Muscle layer of colon (tissue), 2 donors: ENCODE measurements at regions not wholly inside any gene's neighbourhood (a gene's known extent, or its start where the extent isn't known, plus 50 kb on each side); places are given as distances from the start of the nearest gene placed in this dataset.

Experiments used
- H3K27ac ChIP-seq: one replicate; pipeline ENCODE4 v1.7.0; 2013; ENCODE audit warnings: low read depth, mild to moderate bottlenecking, low read length, moderate library complexity
- H3K27me3 ChIP-seq, 2 donors: one replicate each; pipeline ENCODE4 v1.7.0; 2013; ENCODE audit warnings: low read length in 2 of 2, mild to moderate bottlenecking in 2 of 2; ENCODE audit not compliant: insufficient read depth in 2 of 2, control insufficient read depth in 1 of 2
- H3K36me3 ChIP-seq: one replicate; pipeline ENCODE4 v1.7.0; 2013; ENCODE audit warnings: mild to moderate bottlenecking, low read length; ENCODE audit not compliant: insufficient read depth
- H3K4me1 ChIP-seq: one replicate; pipeline ENCODE4 v1.7.0; 2013; ENCODE audit warnings: mild to moderate bottlenecking, low read length; ENCODE audit not compliant: insufficient read depth
- H3K4me3 ChIP-seq, 2 donors: one replicate each; pipeline ENCODE4 v1.7.0; 2013; ENCODE audit warnings: low read length in 2 of 2, low read depth in 1 of 2, mild to moderate bottlenecking in 1 of 2, moderate library complexity in 1 of 2
- H3K9ac ChIP-seq: one replicate; pipeline ENCODE4 v1.7.0; 2013; ENCODE audit warnings: low read length
- H3K9me3 ChIP-seq: one replicate; pipeline ENCODE4 v1.7.0; 2013; ENCODE audit warnings: mild to moderate bottlenecking, low read length
- donor health status: abdominal sarcoma.
- donor health status: Adenocarcinoma of cecum.

DNA sequence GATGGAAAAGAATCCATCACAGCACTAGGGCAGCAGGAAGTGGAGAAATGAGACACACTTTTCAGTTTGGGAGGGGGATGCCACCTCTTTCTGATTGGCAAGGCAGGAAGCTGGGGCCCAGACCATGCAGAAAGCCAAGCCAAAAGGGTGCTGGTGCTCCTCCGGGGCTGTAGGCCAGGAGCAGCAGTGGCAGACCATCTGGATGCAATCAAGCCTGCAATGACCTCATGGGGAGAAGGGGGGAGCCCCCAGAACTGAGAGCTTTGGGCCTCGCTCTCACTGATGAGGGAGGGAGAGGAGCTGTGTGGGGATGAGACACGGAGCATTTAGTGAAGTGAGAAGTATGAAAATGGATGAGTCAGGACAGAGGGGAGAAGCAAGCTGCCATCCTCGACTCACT, 141.3 kb upstream of the NALF2 start:
- Histone ChIP-seq H3K36me3 (no peaks in the 10 kb centered on the region), H3K27me3 (peaks cover 5 to 6% of the 10 kb centered on the region in 2 donors), H3K27ac (no peak overlapping the region), H3K9me3 (no peaks in the 10 kb centered on the region), H3K9ac (no peak overlapping the region), H3K4me1 (peaks cover 5% of the 10 kb centered on the region), H3K4me3 (no peak overlapping the region)

DNA sequence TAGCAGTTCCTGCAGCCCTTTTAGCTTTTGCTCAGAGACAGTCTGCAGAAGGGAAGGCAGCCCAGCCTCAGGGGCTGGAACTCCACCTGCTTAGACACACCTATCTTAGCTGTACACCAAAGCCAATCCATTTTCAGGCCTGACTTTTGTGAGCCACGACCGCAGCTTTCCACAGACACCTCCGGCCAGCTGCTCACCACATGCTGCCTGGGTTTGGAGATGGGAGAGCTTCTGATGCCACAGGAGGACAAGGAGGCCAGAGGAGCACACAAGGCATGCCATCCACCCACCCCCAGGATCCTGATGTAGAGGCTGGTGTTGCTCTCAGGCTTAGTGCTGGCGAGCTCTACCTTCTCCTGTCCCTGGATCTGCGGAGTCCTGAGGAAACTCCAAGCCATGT, 141.8 kb upstream of the NALF2 start:
- H3K9ac ChIP-seq: no peak overlapping the region
- no peaks in the 10 kb centered on the region for H3K9me3 ChIP-seq
- H3K36me3 ChIP-seq: no peaks in the 10 kb centered on the region
- peaks cover 5% of the 10 kb centered on the region for H3K4me1 ChIP-seq
- no peak overlapping the region for H3K4me3 ChIP-seq
- H3K27ac ChIP-seq: no peak overlapping the region
- peaks cover 6 to 10% of the 10 kb centered on the region in 2 donors for H3K27me3 ChIP-seq

DNA sequence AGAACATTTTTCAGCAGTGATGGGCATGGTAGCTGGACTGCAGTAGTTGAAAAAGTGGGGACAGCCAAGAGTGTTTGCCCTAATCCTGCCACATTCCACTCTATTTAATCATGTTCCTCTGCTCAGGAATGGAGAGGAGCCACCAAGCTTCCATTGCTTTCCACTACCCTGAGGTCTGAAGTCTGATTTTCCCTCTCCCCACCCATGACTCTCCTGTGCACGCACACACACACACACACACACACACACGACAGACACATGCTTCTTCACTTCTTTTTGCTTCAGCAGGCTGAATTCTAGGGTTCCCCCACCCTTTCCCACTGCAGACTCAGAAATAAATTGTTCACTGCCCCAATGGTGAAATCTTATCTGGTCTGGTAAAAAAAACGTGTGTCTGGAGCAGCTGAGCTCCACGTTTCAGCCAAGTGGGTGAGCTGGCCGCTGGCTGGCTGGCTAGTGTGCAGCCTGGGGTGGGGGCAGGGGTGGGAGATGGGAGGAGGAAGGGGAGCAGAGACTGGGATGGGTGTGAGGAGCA, 142.7 kb upstream of the NALF2 start:
- Histone ChIP-seq H3K36me3 (no peaks in the 10 kb centered on the region), H3K27ac (no peak overlapping the region), H3K4me1 (peaks cover 5% of the 10 kb centered on the region), H3K9ac (no peak overlapping the region), H3K9me3 (no peaks in the 10 kb centered on the region), H3K4me3 (no peak overlapping the region), H3K27me3 (peaks cover 6 to 13% of the 10 kb centered on the region in 2 donors)

DNA sequence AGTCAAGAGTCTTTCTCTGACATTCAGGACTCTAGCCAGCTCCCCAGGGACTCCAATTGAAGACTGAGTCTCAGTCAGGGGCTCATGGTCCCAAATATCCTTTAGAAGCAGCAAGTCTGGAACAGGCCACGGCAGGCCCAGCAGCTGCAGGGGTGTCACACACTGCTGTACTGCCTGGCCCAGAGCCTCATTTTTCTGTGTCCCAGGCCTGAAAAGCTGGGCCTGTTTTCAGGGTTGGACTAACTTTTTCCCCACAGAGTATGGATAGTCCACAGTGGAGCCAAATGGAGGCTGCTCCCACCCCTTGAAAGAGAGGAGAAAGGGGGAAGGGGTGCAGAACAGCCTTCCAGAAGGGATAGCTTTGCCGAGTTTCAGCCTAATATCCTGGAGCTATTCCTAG, 146.8 kb upstream of the NALF2 start:
- Histone ChIP-seq H3K27ac (no peak overlapping the region), H3K9me3 (no peaks in the 10 kb centered on the region), H3K9ac (no peak overlapping the region)

DNA sequence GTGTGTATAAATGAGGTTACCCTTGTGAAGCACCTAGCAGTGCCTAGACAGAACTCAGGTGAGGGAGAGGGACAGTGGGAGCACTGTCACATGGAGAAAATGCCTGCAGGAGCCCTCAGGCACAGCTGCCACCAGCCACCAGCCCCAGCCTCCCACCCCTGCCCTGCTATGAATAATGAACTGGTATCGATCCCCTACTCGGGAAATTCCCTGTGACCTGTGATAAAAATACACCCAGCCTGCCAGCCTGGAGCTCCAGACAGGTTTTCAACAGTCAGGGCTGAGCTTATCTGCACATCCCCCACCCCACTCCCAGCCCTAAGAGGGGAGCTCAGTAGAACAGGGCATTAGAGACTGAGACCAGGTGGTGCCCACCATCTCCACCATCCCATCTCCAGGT, 159.6 kb upstream of the PJA1 start:
- no peak overlapping the region for H3K4me3 ChIP-seq
- H3K36me3 ChIP-seq: no peaks in the 10 kb centered on the region
- no peaks in the 10 kb centered on the region for H3K4me1 ChIP-seq
- peaks cover 0 to 6% of the 10 kb centered on the region in 2 donors for H3K27me3 ChIP-seq
- no peaks in the 10 kb centered on the region for H3K9me3 ChIP-seq
- H3K27ac ChIP-seq: no peak overlapping the region
- H3K9ac ChIP-seq: no peak overlapping the region

More for the DNA sequence above, 146.8 kb upstream of the NALF2 start:
- Histone ChIP-seq H3K36me3 (no peaks in the 10 kb centered on the region), H3K4me1 (no peaks in the 10 kb centered on the region), H3K27me3 (peaks cover 6 to 8% of the 10 kb centered on the region in 2 donors), H3K4me3 (no peak overlapping the region)

DNA sequence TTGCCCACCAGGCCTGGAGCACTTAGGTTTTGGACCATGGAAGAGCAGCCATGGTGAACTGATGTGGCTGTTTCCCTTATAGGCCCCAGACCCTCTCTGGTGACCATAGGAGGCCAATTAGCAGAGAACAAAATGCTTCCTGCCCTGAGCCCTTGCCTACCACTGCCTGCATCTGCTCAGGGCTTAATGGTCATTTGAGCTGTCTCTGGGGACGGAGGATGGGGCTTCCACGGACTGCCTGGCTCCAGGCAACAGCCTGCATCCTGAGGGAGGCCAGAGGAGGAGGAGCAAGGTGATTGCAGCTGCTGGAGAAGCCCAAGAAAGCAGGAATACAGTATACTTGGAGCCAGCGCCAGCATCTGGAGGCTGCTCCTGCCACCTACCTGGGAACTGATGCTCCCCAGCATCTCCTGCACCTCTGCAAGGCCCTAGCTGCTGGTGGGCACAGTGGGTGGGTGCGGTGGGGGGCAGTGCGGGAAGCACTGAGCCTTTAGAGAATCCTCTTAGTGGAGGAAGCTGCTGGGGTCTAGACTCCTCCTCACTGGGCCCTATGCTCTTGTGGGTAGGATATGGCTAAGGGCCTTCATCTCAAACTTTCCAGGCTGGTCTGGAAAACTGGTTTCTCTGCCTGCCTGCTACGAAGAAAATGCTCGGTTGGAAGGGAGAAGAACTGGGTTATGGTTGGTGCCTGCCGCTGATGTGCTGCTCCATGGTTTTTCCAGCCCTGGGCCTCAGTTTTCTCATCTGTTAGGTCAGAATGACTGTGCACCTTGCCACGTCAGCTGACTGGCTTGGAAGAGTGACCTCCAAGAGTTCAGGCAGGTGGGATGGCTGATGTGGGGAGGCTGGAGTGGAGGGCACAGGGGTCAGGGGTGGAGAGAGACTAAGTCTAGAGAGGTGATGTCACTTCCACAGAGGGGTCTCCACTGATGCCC, 158.8 kb upstream of the PJA1 start:
- no peaks in the 10 kb centered on the region for H3K9me3 ChIP-seq
- H3K9ac ChIP-seq: no peak overlapping the region
- H3K27ac ChIP-seq: no peak overlapping the region
- H3K4me1 ChIP-seq: no peaks in the 10 kb centered on the region
- H3K4me3 ChIP-seq: no peak overlapping the region
- H3K36me3 ChIP-seq: no peaks in the 10 kb centered on the region
- peaks cover 0 to 7% of the 10 kb centered on the region in 2 donors for H3K27me3 ChIP-seq

DNA sequence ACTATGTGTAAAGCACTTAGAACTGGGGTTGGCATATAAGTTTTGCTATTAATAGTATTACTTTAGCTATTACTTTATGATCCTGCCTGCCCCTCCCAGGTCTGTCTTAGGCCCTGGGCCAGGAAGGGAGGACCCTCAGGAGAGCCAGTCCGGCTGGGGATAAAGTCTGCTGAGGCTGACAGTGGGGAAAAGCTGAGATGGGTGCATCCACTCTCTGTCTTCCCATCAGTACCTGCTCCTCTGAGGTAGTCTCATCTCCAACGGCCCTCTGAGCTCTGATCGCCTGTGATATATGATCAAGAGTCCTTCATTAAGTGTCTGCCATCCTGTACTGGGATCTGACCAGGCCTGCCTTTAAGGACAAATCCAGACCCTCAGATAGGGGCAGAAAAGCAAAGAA, 156.5 kb upstream of the PJA1 start:
- H3K36me3 ChIP-seq: no peaks in the 10 kb centered on the region
- no peak overlapping the region for H3K4me3 ChIP-seq
- H3K9me3 ChIP-seq: no peaks in the 10 kb centered on the region
- H3K9ac ChIP-seq: no peak overlapping the region
- no peaks in the 10 kb centered on the region for H3K4me1 ChIP-seq
- no peak overlapping the region for H3K27ac ChIP-seq
- H3K27me3 ChIP-seq: peaks cover 0 to 15% of the 10 kb centered on the region in 2 donors

DNA sequence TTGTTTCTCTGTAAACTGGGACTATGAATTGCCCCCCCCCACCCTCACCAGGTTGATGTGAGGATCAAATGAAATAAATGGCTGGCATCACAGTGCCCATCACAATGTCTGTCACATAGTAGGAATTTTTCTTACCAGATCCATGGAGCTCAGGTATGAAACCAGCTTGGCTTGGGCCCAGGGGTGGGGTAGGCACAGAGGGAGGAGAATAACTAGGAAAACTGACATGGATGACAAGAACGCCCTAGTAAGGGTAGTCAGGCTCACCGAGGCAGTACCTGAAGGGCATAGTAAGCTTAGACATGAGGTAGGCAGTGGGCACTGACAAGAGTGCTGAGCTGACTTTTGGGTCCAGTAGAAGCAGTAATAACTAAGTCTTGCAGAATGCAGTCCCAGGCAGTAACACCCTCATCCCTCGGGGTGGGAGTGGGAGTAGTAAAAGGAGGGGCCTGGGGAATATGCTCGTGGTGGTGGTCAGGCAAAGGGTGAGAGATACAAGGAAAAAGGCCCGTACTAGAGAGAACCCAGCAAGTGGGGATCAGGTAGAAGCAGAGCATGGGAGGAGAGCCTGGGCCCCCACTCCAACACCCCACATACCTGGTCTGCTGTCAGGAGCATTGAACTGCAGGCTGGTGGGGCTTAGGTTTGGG, 155.9 kb upstream of the PJA1 start:
- Histone ChIP-seq H3K4me3 (no peak overlapping the region), H3K27ac (no peak overlapping the region), H3K9ac (no peak overlapping the region), H3K4me1 (no peaks in the 10 kb centered on the region), H3K27me3 (peaks cover 0 to 15% of the 10 kb centered on the region in 2 donors), H3K9me3 (no peaks in the 10 kb centered on the region), H3K36me3 (no peaks in the 10 kb centered on the region)

DNA sequence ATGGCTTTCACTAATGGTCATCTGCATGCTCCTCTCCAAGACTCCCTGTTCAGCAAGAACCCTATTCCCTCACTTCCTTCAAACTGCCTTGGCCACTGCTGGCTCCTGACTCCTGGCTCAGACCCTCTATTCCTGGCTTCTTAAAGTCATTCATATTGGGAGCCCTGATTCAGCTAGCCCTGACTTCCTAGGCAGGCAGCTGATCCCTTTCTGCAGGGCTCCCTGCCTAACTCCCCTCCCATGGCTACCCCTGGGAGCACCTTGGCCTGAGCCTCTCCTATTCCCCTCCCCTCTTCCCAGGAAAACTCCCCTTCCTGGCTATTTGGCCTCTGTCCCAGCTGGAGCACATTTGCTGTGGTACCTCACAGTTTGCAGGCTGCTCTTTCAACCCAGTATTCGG, 154.9 kb upstream of the PJA1 start:
- Histone ChIP-seq H3K36me3 (no peaks in the 10 kb centered on the region), H3K27me3 (peaks cover 0 to 15% of the 10 kb centered on the region in 2 donors), H3K9me3 (no peaks in the 10 kb centered on the region), H3K4me3 (no peak overlapping the region), H3K9ac (no peak overlapping the region), H3K4me1 (no peaks in the 10 kb centered on the region), H3K27ac (no peak overlapping the region)

DNA sequence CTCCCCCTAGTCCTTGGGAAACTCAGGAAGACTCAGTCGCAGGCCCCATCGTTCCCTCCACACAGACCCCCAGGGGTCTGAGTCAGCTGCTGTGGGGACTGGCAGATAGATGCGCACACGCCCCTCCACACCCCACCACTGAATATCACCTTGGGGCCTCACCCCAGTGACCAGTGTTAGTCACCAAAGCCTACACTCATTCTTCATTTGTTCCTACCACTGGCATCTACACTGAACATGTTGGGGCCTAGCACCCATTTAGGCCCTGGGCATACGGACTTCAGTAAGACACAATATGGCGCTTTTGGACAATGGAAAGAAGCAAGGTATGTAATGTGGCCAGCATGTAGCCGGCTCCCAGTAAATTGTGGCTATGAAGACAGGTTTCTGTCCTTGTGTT, 154.1 kb upstream of the PJA1 start:
- no peaks in the 10 kb centered on the region for H3K9me3 ChIP-seq
- no peak overlapping the region for H3K9ac ChIP-seq
- H3K4me3 ChIP-seq: no peak overlapping the region
- no peaks in the 10 kb centered on the region for H3K4me1 ChIP-seq
- no peak overlapping the region for H3K27ac ChIP-seq
- H3K27me3 ChIP-seq: peaks cover 0 to 9% of the 10 kb centered on the region in 2 donors
- H3K36me3 ChIP-seq: no peaks in the 10 kb centered on the region

DNA sequence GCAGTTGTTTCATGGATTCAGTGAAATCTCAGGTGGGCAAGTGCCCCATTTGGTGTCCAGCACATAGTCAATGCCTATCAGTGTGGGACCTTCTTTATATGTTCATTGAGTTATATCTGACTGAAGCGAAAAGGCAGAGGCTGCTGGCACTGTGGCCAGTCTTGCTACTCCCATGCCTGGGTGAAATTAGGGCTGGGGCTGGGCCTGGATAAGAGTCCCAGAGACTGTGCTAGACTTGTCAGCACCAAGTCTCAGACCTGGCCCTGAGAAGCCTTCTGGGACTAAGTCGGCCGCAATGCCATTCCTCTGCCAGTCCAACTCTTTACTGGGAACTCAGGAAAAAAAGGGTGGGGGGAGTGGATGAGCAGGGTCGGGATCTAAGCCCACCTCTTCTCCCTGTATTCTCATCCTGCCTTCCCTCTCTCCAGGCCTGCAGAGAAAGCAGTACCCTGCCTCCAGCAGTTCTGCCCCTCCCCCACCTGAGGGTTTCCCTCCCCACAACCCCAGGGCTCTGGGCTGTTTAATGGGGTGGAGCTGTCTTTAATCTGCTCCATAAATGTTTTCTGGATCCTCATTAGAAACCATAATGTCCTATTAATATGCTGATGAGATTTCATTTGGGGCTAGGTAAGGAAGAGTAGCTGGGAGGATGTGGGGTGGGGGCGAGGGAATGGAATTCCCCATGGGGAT, 153.5 kb upstream of the PJA1 start:
- H3K36me3 ChIP-seq: no peaks in the 10 kb centered on the region
- H3K9ac ChIP-seq: no peak overlapping the region
- no peak overlapping the region for H3K27ac ChIP-seq
- no peaks in the 10 kb centered on the region for H3K4me1 ChIP-seq
- no peak overlapping the region for H3K4me3 ChIP-seq
- no peaks in the 10 kb centered on the region for H3K9me3 ChIP-seq
- H3K27me3 ChIP-seq: peaks cover 0 to 9% of the 10 kb centered on the region in 2 donors
